HEK293 (cell line): ENCODE measurements at regions not wholly inside any gene's neighbourhood (a gene's known extent, or its start where the extent isn't known, plus 50 kb on each side); places are given as distances from the start of the nearest gene placed in this dataset.

ENCODE experiments used
- CTCF ChIA-PET: fragments of 350-600 bp; formaldehyde crosslinking; extraction: SDS; loops from one replicate; lab custom pipeline; 2021; ENCODE audit warnings: antibody characterized with exemption; lab: Yijun Ruan, JAX
- POLR2A ChIA-PET: fragments of 300-600 bp; formaldehyde crosslinking; extraction: SDS; loops from one replicate; lab custom pipeline; 2020; ENCODE audit warnings: antibody characterized with exemption, inconsistent platforms; lab: Yijun Ruan, JAX
- H3K27ac ChIP-seq: fragments of 200-500 bp; sonication (Bioruptor generic); 2 replicates; pipeline ENCODE4 v1.5.1; 2014; ENCODE audit warnings: low read depth, low read length, control low read depth, inconsistent platforms; ENCODE audit errors: extremely low read depth
- H3K36me3 ChIP-seq, 2 experiments: fragments of 200-500 bp in 1 of 2; sonication (Bioruptor generic) in 1 of 2; 1 replicate in 1 of 2; 2 replicates in 1 of 2; pipeline ENCODE4 v1.5.1; 2014 to 2017; ENCODE audit warnings: inconsistent platforms in 2 of 2, low read length in 2 of 2; ENCODE audit not compliant: control insufficient read depth in 2 of 2, insufficient read depth in 1 of 2
- H3K4me1 ChIP-seq: fragments of 200-500 bp; sonication (Bioruptor generic); 2 replicates; pipeline ENCODE4 v1.5.1; 2014; ENCODE audit warnings: mild to moderate bottlenecking, low read length, inconsistent platforms; ENCODE audit not compliant: control insufficient read depth, insufficient read depth
- H3K4me3 ChIP-seq: 2 replicates; pipeline ENCODE4 v1.5.1; 2011; ENCODE audit warnings: low read depth, mild to moderate bottlenecking, control low read depth, low read length, moderate library complexity
- H3K9me3 ChIP-seq: fragments of 200-500 bp; sonication (Bioruptor generic); 2 replicates; pipeline ENCODE4 v1.5.1; 2014; ENCODE audit warnings: low read depth, low read length, inconsistent platforms; ENCODE audit not compliant: control insufficient read depth, insufficient read depth
- BCL11B ChIP-seq: fragments of 450-650 bp; formaldehyde crosslinking; IDR thresholded peaks from 2 replicates; pipeline ENCODE4 v1.5.1; 2016; ENCODE audit warnings: low read depth, missing biosample characterization, missing genetic modification characterization
- EGR2 ChIP-seq: fragments of 450-650 bp; formaldehyde crosslinking; IDR thresholded peaks from 2 replicates; pipeline ENCODE4 v1.5.1; 2016; ENCODE audit warnings: low read depth, missing biosample characterization, missing genetic modification characterization
- GLIS2 ChIP-seq: fragments of 450-650 bp; formaldehyde crosslinking; IDR thresholded peaks from 2 replicates; pipeline ENCODE4 v1.5.1; 2016; ENCODE audit warnings: missing biosample characterization, missing genetic modification characterization
- KLF10 ChIP-seq: fragments of 450-650 bp; IDR thresholded peaks from 2 replicates; pipeline ENCODE4 v1.5.1; 2018; ENCODE audit warnings: missing biosample characterization, mild to moderate bottlenecking, missing genetic modification characterization
- OVOL3 ChIP-seq: fragments of 450-650 bp; formaldehyde crosslinking; IDR thresholded peaks from 2 replicates; pipeline ENCODE4 v1.5.1; 2016; ENCODE audit warnings: missing biosample characterization, missing genetic modification characterization
- SALL2 ChIP-seq: fragments of 450-650 bp; formaldehyde crosslinking; IDR thresholded peaks from 2 replicates; pipeline ENCODE4 v1.5.0; 2017; ENCODE audit warnings: missing biosample characterization, mild to moderate bottlenecking, missing genetic modification characterization, borderline replicate concordance
- SP3 ChIP-seq: fragments of 450-650 bp; formaldehyde crosslinking; IDR thresholded peaks from 2 replicates; pipeline ENCODE4 v1.5.1; 2016; ENCODE audit warnings: missing biosample characterization, missing genetic modification characterization
- ZBTB1 ChIP-seq: fragments of 450-650 bp; formaldehyde crosslinking; IDR thresholded peaks from 2 replicates; pipeline ENCODE4 v1.5.1; 2016; ENCODE audit warnings: missing biosample characterization, missing genetic modification characterization
- ZFP37 ChIP-seq: fragments of 450-650 bp; formaldehyde crosslinking; IDR thresholded peaks from 2 replicates; pipeline ENCODE4 v1.5.1; 2016; ENCODE audit warnings: missing biosample characterization, missing genetic modification characterization
- ZFP41 ChIP-seq: fragments of 450-650 bp; formaldehyde crosslinking; IDR thresholded peaks from 2 replicates; pipeline ENCODE4 v1.5.1; 2016; ENCODE audit warnings: missing biosample characterization, missing genetic modification characterization, borderline replicate concordance
- ZNF121 ChIP-seq: fragments of 450-650 bp; formaldehyde crosslinking; IDR thresholded peaks from 2 replicates; pipeline ENCODE4 v1.5.1; 2016; ENCODE audit warnings: missing biosample characterization, missing genetic modification characterization
- ZNF274 ChIP-seq, 2 experiments: fragments of 200-500 bp in 1 of 2; fragments of 450-650 bp in 1 of 2; sonication (Bioruptor generic) in 1 of 2; formaldehyde crosslinking in 1 of 2; IDR thresholded peaks; 2 replicates each; pipeline versions ENCODE4 v1.5.1 to v1.6.1; 2014 to 2016; ENCODE audit warnings: borderline replicate concordance in 1 of 2, inconsistent platforms in 1 of 2, low read length in 1 of 2, missing biosample characterization in 1 of 2, missing genetic modification characterization in 1 of 2
- ZNF335 ChIP-seq: fragments of 450-650 bp; formaldehyde crosslinking; conservative IDR thresholded peaks from 2 replicates; pipeline ENCODE4 v1.5.1; 2016; ENCODE audit warnings: missing biosample characterization, missing genetic modification characterization
- ZNF394 ChIP-seq: fragments of 450-650 bp; formaldehyde crosslinking; IDR thresholded peaks from 2 replicates; pipeline ENCODE4 v1.5.1; 2016; ENCODE audit warnings: missing biosample characterization, missing genetic modification characterization, mild to moderate bottlenecking, moderate library complexity, borderline replicate concordance
- ZNF416 ChIP-seq: fragments of 450-650 bp; formaldehyde crosslinking; IDR thresholded peaks from 2 replicates; pipeline ENCODE4 v1.5.1; 2016; ENCODE audit warnings: missing biosample characterization, missing genetic modification characterization
- ZNF521 ChIP-seq: fragments of 450-650 bp; formaldehyde crosslinking; IDR thresholded peaks from 2 replicates; pipeline ENCODE4 v1.5.1; 2017; ENCODE audit warnings: missing biosample characterization, mild to moderate bottlenecking, missing genetic modification characterization
- ZNF530 ChIP-seq: fragments of 450-650 bp; formaldehyde crosslinking; IDR thresholded peaks from 2 replicates; pipeline ENCODE4 v1.5.1; 2016; ENCODE audit warnings: low read depth, missing biosample characterization, missing genetic modification characterization
- ZNF571 ChIP-seq: fragments of 450-650 bp; formaldehyde crosslinking; IDR thresholded peaks from 2 replicates; pipeline ENCODE4 v1.5.0; 2017; ENCODE audit warnings: missing biosample characterization, missing genetic modification characterization
- ZNF585B ChIP-seq: fragments of 450-650 bp; formaldehyde crosslinking; IDR thresholded peaks from 2 replicates; pipeline ENCODE4 v1.5.1; 2016; ENCODE audit warnings: missing biosample characterization, missing genetic modification characterization
- ZNF645 ChIP-seq: fragments of 450-650 bp; formaldehyde crosslinking; IDR thresholded peaks from 2 replicates; pipeline ENCODE4; 2016; ENCODE audit warnings: missing biosample characterization, missing genetic modification characterization
- ZNF768 ChIP-seq: fragments of 450-650 bp; formaldehyde crosslinking; IDR thresholded peaks from 2 replicates; pipeline ENCODE4 v1.5.1; 2018; ENCODE audit warnings: missing biosample characterization, mild to moderate bottlenecking, missing genetic modification characterization
- ZNF791 ChIP-seq: fragments of 450-650 bp; formaldehyde crosslinking; IDR thresholded peaks from 2 replicates; pipeline ENCODE4 v1.5.1; 2016; ENCODE audit warnings: missing biosample characterization, missing genetic modification characterization
- ZNF837 ChIP-seq: fragments of 450-650 bp; formaldehyde crosslinking; IDR thresholded peaks from 2 replicates; pipeline ENCODE4 v1.5.1; 2016; ENCODE audit warnings: missing biosample characterization, missing genetic modification characterization
- ZNF843 ChIP-seq: fragments of 450-650 bp; formaldehyde crosslinking; IDR thresholded peaks from 2 replicates; pipeline ENCODE4 v1.5.1; 2016; ENCODE audit warnings: missing biosample characterization, missing genetic modification characterization
- ZSCAN30 ChIP-seq: fragments of 450-650 bp; IDR thresholded peaks from 2 replicates; pipeline ENCODE4 v1.5.1; 2018; ENCODE audit warnings: missing biosample characterization, mild to moderate bottlenecking, missing genetic modification characterization, moderate library complexity
- TF ChIP-seq, protein P1 (sequence below): fragments of 450-650 bp; formaldehyde crosslinking; IDR thresholded peaks from 2 replicates; pipeline ENCODE4 v1.5.1; 2017; ENCODE audit warnings: missing biosample characterization, missing genetic modification characterization
- TF ChIP-seq, protein P2 (sequence below): fragments of 450-650 bp; formaldehyde crosslinking; IDR thresholded peaks from 2 replicates; pipeline ENCODE4 v1.5.1; 2017; ENCODE audit warnings: missing biosample characterization, missing genetic modification characterization
- TF ChIP-seq, protein P3 (sequence below): fragments of 450-650 bp; formaldehyde crosslinking; IDR thresholded peaks from 2 replicates; pipeline ENCODE4 v1.5.1; 2016; ENCODE audit warnings: missing biosample characterization, missing genetic modification characterization
- TF ChIP-seq, protein P4 (sequence below): IDR thresholded peaks from 2 replicates; pipeline ENCODE4 v1.6.1; 2011; ENCODE audit warnings: mild to moderate bottlenecking, low read depth, low read length, borderline replicate concordance

- Histone ChIP-seq H3K4me3 (no peak overlapping the region), H3K36me3 (no peaks in the 10 kb centered on the region), H3K9me3 (no peaks in the 10 kb centered on the region), H3K4me1 (no peaks in the 10 kb centered on the region), H3K27ac (no peak overlapping the region)
- CTCF ChIA-PET: no interaction called here
- POLR2A ChIA-PET: no interaction called here
- TF ChIP-seq ZNF335 (tag by site-specific recombination) (no peak), ZNF274 (IDR thresholded peaks at IDR 0.05; ENCODE audit: low read length) (no peak), ZNF274 (tag by site-specific recombination; IDR thresholded peaks at IDR 0.05; ENCODE audit: borderline replicate concordance) (no peak), EGR2 (tag by site-specific recombination) (no peak), GLIS2 (tag by site-specific recombination) (no peak), OVOL3 (tag by site-specific recombination) (no peak), SP3 (tag by site-specific recombination) (no peak), BCL11B (no peak), ZNF837 (no peak), ZNF394 (tag by site-specific recombination) (no peak), ZNF843 (tag by site-specific recombination) (no peak), ZFP41 (tag by site-specific recombination) (no peak), KLF10 (tag by site-specific recombination) (no peak), ZNF791 (tag by site-specific recombination) (no peak), ZFP37 (no peak), ZBTB1 (tag by site-specific recombination) (no peak)
- TF ChIP-seq, protein P1, sequence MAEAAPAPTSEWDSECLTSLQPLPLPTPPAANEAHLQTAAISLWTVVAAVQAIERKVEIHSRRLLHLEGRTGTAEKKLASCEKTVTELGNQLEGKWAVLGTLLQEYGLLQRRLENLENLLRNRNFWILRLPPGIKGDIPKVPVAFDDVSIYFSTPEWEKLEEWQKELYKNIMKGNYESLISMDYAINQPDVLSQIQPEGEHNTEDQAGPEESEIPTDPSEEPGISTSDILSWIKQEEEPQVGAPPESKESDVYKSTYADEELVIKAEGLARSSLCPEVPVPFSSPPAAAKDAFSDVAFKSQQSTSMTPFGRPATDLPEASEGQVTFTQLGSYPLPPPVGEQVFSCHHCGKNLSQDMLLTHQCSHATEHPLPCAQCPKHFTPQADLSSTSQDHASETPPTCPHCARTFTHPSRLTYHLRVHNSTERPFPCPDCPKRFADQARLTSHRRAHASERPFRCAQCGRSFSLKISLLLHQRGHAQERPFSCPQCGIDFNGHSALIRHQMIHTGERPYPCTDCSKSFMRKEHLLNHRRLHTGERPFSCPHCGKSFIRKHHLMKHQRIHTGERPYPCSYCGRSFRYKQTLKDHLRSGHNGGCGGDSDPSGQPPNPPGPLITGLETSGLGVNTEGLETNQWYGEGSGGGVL (tag by site-specific recombination): no peak
- TF ChIP-seq, protein P2, sequence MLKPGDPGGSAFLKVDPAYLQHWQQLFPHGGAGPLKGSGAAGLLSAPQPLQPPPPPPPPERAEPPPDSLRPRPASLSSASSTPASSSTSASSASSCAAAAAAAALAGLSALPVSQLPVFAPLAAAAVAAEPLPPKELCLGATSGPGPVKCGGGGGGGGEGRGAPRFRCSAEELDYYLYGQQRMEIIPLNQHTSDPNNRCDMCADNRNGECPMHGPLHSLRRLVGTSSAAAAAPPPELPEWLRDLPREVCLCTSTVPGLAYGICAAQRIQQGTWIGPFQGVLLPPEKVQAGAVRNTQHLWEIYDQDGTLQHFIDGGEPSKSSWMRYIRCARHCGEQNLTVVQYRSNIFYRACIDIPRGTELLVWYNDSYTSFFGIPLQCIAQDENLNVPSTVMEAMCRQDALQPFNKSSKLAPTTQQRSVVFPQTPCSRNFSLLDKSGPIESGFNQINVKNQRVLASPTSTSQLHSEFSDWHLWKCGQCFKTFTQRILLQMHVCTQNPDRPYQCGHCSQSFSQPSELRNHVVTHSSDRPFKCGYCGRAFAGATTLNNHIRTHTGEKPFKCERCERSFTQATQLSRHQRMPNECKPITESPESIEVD (tag by site-specific recombination): no peak
These were observed 230.4 kb upstream of the ARPP21 start for GRCh38 chr3:35408882-35409281.

- Histone ChIP-seq H3K36me3 (no peaks in the 10 kb centered on the region), H3K9me3 (no peaks in the 10 kb centered on the region), H3K27ac (no peak overlapping the region), H3K4me3 (no peak overlapping the region), H3K4me1 (no peaks in the 10 kb centered on the region)
- ChIA-PET POLR2A (no interaction called here), CTCF (no interaction called here)
- TF ChIP-seq ZNF530 (tag by site-specific recombination): no peak
- no peak for TF ChIP-seq ZNF571 (tag by site-specific recombination)
- TF ChIP-seq ZNF585B (tag by site-specific recombination): no peak
- TF ChIP-seq ZNF416 (tag by site-specific recombination): no peak
- no peak for TF ChIP-seq ZNF521 (tag by site-specific recombination)
- no peak for TF ChIP-seq ZNF645
- no peak for TF ChIP-seq ZNF768 (tag by site-specific recombination)
- no peak for TF ChIP-seq SALL2 (tag by site-specific recombination)
- no peak for TF ChIP-seq ZSCAN30 (tag by site-specific recombination)
- TF ChIP-seq ZNF121 (tag by site-specific recombination): no peak
- TF ChIP-seq, protein P3, sequence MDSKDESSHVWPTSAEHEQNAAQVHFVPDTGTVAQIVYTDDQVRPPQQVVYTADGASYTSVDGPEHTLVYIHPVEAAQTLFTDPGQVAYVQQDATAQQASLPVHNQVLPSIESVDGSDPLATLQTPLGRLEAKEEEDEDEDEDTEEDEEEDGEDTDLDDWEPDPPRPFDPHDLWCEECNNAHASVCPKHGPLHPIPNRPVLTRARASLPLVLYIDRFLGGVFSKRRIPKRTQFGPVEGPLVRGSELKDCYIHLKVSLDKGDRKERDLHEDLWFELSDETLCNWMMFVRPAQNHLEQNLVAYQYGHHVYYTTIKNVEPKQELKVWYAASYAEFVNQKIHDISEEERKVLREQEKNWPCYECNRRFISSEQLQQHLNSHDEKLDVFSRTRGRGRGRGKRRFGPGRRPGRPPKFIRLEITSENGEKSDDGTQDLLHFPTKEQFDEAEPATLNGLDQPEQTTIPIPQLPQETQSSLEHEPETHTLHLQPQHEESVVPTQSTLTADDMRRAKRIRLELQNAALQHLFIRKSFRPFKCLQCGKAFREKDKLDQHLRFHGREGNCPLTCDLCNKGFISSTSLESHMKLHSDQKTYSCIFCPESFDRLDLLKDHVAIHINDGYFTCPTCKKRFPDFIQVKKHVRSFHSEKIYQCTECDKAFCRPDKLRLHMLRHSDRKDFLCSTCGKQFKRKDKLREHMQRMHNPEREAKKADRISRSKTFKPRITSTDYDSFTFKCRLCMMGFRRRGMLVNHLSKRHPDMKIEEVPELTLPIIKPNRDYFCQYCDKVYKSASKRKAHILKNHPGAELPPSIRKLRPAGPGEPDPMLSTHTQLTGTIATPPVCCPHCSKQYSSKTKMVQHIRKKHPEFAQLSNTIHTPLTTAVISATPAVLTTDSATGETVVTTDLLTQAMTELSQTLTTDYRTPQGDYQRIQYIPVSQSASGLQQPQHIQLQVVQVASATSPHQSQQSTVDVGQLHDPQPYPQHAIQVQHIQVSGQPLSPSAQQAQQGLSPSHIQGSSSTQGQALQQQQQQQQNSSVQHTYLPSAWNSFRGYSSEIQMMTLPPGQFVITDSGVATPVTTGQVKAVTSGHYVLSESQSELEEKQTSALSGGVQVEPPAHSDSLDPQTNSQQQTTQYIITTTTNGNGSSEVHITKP (tag by site-specific recombination): no peak
- TF ChIP-seq, protein P4, sequence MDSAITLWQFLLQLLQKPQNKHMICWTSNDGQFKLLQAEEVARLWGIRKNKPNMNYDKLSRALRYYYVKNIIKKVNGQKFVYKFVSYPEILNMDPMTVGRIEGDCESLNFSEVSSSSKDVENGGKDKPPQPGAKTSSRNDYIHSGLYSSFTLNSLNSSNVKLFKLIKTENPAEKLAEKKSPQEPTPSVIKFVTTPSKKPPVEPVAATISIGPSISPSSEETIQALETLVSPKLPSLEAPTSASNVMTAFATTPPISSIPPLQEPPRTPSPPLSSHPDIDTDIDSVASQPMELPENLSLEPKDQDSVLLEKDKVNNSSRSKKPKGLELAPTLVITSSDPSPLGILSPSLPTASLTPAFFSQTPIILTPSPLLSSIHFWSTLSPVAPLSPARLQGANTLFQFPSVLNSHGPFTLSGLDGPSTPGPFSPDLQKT: no peak
These were observed 229.3 kb upstream of the ARPP21 start for GRCh38 chr3:35409991-35410390.
